ENCODE measurements at regions not wholly inside any gene's neighbourhood (a gene's known extent, or its start where the extent isn't known, plus 50 kb on each side); places are given as distances from the start of the nearest gene placed in this dataset.

DNA sequence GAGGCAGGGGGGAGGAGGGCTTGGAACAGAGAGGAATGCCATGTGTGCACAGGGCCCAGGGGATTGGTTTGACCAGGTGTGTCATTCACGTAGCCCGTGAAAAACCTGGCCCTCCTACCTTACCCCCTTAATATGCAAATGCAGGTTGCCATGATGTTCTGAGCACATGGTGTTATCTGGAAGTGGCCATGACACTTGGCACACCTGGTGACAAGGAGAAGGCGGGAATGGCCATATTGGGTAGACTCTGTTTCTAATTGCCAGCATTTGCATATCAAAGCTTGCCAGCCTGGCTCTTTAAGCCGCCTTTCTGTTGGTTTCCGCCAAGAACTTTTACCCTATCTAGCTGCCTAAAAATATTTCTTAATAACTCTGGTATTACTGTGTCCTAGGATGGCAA, 202.1 kb upstream of the DPH6 start:
- H3K4me3 ChIP-seq (ENCODE audit: low read depth, low read length), result no peak overlapping the region
- DNase-seq (ENCODE audit: low read depth), result no peak
- TF ChIP-seq, protein P1, sequence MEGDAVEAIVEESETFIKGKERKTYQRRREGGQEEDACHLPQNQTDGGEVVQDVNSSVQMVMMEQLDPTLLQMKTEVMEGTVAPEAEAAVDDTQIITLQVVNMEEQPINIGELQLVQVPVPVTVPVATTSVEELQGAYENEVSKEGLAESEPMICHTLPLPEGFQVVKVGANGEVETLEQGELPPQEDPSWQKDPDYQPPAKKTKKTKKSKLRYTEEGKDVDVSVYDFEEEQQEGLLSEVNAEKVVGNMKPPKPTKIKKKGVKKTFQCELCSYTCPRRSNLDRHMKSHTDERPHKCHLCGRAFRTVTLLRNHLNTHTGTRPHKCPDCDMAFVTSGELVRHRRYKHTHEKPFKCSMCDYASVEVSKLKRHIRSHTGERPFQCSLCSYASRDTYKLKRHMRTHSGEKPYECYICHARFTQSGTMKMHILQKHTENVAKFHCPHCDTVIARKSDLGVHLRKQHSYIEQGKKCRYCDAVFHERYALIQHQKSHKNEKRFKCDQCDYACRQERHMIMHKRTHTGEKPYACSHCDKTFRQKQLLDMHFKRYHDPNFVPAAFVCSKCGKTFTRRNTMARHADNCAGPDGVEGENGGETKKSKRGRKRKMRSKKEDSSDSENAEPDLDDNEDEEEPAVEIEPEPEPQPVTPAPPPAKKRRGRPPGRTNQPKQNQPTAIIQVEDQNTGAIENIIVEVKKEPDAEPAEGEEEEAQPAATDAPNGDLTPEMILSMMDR (IDR thresholded peaks at IDR 0.05; ENCODE audit: insufficient read depth, low read length, poor library complexity, severe bottlenecking), result no peak

DNA sequence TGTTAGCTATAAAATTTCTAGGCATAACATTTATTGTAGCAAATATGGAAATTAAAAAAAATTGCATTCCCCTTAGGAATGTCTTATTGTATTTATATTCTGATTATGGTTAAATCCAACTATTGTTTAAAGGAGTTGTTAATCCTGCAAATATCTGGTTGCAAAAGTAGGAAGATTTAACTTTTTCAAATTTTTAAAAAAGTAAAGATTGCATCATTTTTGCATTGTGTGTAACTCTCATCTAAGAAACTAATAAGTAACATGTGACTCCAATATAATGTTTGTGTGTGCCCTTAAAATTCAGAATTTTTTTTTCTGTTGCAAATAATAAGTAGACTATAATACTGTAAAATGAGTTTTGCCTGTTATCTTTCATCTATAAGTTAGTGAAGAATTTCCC, 204.1 kb upstream of the DPH6 start:
- H3K36me3 ChIP-seq (ENCODE audit: control insufficient read depth, insufficient read depth, low read length), result no peaks in the 10 kb centered on the region
- no peak for DNase-seq (ENCODE audit: low read depth)
- H3K4me3 ChIP-seq (ENCODE audit: low read depth, low read length), result no peak overlapping the region
- TF ChIP-seq, protein P1 (IDR thresholded peaks at IDR 0.05; ENCODE audit: insufficient read depth, low read length, poor library complexity, severe bottlenecking), result no peak
- H3K27me3 ChIP-seq (ENCODE audit: control insufficient read depth, insufficient read depth, low read length), result no peaks in the 10 kb centered on the region

More for the DNA sequence above, 202.1 kb upstream of the DPH6 start:
- Histone ChIP-seq H3K27me3 (ENCODE audit: control insufficient read depth, insufficient read depth, low read length) (no peaks in the 10 kb centered on the region), H3K36me3 (ENCODE audit: control insufficient read depth, insufficient read depth, low read length) (no peaks in the 10 kb centered on the region)

GRCh38 chr15:35751413-35752133, 205.6 kb upstream of the DPH6 start:
- H3K27me3 ChIP-seq (ENCODE audit: control insufficient read depth, insufficient read depth, low read length), result no peaks in the 10 kb centered on the region
- TF ChIP-seq, protein P1 (IDR thresholded peaks at IDR 0.05; ENCODE audit: insufficient read depth, low read length, poor library complexity, severe bottlenecking), result peak; percentile 85
- H3K4me3 ChIP-seq (ENCODE audit: low read depth, low read length), result no peak overlapping the region
- no peaks in the 10 kb centered on the region for H3K36me3 ChIP-seq (ENCODE audit: control insufficient read depth, insufficient read depth, low read length)
- peak; percentile 34 for DNase-seq (ENCODE audit: low read depth)

DNA sequence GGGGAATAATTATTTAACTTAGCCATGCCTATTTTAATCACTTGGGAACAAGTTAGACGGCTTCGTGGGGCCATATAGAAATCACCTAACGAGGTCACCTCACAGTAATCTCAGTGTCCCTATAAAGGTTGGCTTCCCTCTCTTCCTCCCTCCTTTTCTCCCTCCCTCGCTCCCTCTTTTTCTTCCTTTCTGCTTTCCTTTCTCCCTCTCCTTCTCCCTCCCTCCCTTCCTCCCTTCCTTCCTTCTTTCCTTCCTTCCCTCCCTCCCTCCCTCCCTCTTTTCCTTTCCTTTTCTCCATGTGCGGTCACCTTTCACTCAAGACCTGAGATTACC, 206.1 kb upstream of the DPH6 start:
- Histone ChIP-seq H3K4me3 (ENCODE audit: low read depth, low read length) (no peak overlapping the region), H3K27me3 (ENCODE audit: control insufficient read depth, insufficient read depth, low read length) (no peaks in the 10 kb centered on the region), H3K36me3 (ENCODE audit: control insufficient read depth, insufficient read depth, low read length) (no peaks in the 10 kb centered on the region)
- TF ChIP-seq, protein P1 (IDR thresholded peaks at IDR 0.05; ENCODE audit: insufficient read depth, low read length, poor library complexity, severe bottlenecking), result no peak
- DNase-seq (ENCODE audit: low read depth), result no peak

DNA sequence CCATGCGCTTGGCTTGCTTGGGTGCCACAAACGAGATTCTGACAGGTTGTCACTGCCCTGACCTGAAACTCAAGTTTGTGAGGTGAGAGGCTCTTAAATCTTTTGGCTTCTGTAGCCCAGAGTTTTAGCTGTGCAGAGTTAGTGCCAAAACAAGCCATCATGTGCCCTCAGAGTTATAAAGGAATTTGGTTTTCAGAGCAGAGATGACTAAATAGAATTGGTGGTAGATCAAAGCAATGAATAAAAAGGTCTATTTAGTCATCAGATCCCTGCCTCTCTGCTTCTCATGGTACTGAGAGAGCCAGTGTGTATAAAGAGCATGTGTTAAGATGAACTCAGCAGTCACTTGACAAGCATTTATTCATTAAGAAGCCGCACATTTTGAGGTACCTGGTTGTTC, 207.5 kb upstream of the DPH6 start:
- Histone ChIP-seq H3K4me3 (ENCODE audit: low read depth, low read length) (no peak overlapping the region), H3K36me3 (ENCODE audit: control insufficient read depth, insufficient read depth, low read length) (no peaks in the 10 kb centered on the region), H3K27me3 (ENCODE audit: control insufficient read depth, insufficient read depth, low read length) (no peaks in the 10 kb centered on the region)
- TF ChIP-seq, protein P1 (IDR thresholded peaks at IDR 0.05; ENCODE audit: insufficient read depth, low read length, poor library complexity, severe bottlenecking), result no peak
- peak; percentile 14 for DNase-seq (ENCODE audit: low read depth)

- TF ChIP-seq, protein P1 (IDR thresholded peaks at IDR 0.05; ENCODE audit: insufficient read depth, low read length, poor library complexity, severe bottlenecking), result no peak
These were observed 209.4 kb upstream of the DPH6 start for GRCh38 chr15:35755237-35755802.

More at GRCh38 chr15:35755237-35755802, 209.4 kb upstream of the DPH6 start:
- no peaks in the 10 kb centered on the region for H3K36me3 ChIP-seq (ENCODE audit: control insufficient read depth, insufficient read depth, low read length)
- DNase-seq (ENCODE audit: low read depth), result no peak
- no peak overlapping the region for H3K4me3 ChIP-seq (ENCODE audit: low read depth, low read length)
- no peaks in the 10 kb centered on the region for H3K27me3 ChIP-seq (ENCODE audit: control insufficient read depth, insufficient read depth, low read length)
